ENCODE measurements at regions not wholly inside any gene's neighbourhood (a gene's known extent, or its start where the extent isn't known, plus 50 kb on each side); places are given as distances from the start of the nearest gene placed in this dataset.

DNA sequence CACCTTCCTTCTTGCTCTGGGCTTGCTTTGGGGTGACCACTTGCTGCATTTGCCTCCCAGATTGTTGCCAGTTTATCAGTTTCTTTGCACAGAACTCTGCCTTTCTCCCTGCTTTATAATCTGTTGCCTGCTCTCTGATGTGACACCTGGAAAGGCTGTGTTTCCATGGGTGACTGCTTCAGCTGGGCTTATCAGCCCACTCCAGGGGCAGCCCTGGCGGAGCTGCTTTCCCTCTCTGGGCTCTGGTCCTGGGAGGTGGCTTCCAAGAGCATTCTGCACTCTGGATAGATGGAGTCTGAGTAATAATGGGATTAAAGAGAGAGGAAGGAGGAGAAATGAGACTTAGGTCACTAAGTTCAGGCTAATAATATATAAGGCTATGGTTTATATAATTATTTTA, 352.7 kb downstream of the TSN start:
- TF ChIP-seq EZH2 (IDR thresholded peaks at IDR 0.05) = no peak
- TF ChIP-seq, protein P1, sequence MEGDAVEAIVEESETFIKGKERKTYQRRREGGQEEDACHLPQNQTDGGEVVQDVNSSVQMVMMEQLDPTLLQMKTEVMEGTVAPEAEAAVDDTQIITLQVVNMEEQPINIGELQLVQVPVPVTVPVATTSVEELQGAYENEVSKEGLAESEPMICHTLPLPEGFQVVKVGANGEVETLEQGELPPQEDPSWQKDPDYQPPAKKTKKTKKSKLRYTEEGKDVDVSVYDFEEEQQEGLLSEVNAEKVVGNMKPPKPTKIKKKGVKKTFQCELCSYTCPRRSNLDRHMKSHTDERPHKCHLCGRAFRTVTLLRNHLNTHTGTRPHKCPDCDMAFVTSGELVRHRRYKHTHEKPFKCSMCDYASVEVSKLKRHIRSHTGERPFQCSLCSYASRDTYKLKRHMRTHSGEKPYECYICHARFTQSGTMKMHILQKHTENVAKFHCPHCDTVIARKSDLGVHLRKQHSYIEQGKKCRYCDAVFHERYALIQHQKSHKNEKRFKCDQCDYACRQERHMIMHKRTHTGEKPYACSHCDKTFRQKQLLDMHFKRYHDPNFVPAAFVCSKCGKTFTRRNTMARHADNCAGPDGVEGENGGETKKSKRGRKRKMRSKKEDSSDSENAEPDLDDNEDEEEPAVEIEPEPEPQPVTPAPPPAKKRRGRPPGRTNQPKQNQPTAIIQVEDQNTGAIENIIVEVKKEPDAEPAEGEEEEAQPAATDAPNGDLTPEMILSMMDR (IDR thresholded peaks at IDR 0.05) = no peak
- no peak for TF ChIP-seq EZH2phosphoT487 (IDR thresholded peaks at IDR 0.05)

Measured in neural progenitor cell (in vitro differentiated cells).